HCT116 (cell line): ENCODE measurements at regions not wholly inside any gene's neighbourhood (a gene's known extent, or its start where the extent isn't known, plus 50 kb on each side); places are given as distances from the start of the nearest gene placed in this dataset.

Experiments
- ATAC-seq: fragments of 200-7000 bp; cut with Tn5 transposase; 2 replicates; pipeline ENCODE4 v1.9.1; 2020; ENCODE audit warnings: mild to moderate bottlenecking, moderate library complexity
- BruUV-seq: library from RNA; stranded (reverse); fragments of 400-500 nt; replicated peaks from 2 replicates; lab custom pipeline; 2021; lab: Mats Ljungman, UMichigan
- CTCF ChIA-PET: fragments of 300-600 bp; sonication (Branson Sonifier 250); formaldehyde crosslinking; loops from one replicate; lab custom pipeline; 2021; ENCODE audit warnings: antibody characterized with exemption; lab: Charles Lee
- POLR2A ChIA-PET: fragments of 300-600, 350-600 bp; sonication (Branson Sonifier 250); formaldehyde crosslinking; loops from one replicate; lab custom pipeline; 2021; ENCODE audit warnings: antibody characterized with exemption; lab: Charles Lee
- RAD21 ChIA-PET, 2 experiments: fragments of 300-600 bp; sonication (Branson Sonifier 250); formaldehyde crosslinking; loops; one replicate each; lab custom pipeline; 2023; ENCODE audit warnings: low total read pairs in 2 of 2; ENCODE audit not compliant: uncharacterized antibody in 2 of 2, unreplicated experiment in 2 of 2, low non-redundant PET in 1 of 2; lab: Charles Lee
- DNase-seq: peaks from one replicate; pipeline ENCODE4 v3.0.0-alpha.2; 2010; ENCODE audit warnings: low read depth, low spot score
- H2AFZ ChIP-seq: fragments of 200-600 bp; shearing (Covaris generic), sonication (generic); 2 replicates; pipeline ENCODE4 v1.6.1; 2017; ENCODE audit warnings: low read depth, mixed run types, mixed read lengths, antibody characterized with exemption, low read length; ENCODE audit not compliant: poor library complexity, severe bottlenecking
- H3K27ac ChIP-seq: 2 replicates; pipeline ENCODE4 v1.5.1; 2012; ENCODE audit warnings: low read depth, low read length
- H3K27me3 ChIP-seq: fragments of 200-600 bp; sonication (generic); 2 replicates; pipeline ENCODE4 v1.6.1; 2016; ENCODE audit warnings: mixed run types, low read length, mixed read lengths; ENCODE audit not compliant: insufficient read depth
- H3K36me3 ChIP-seq, 2 experiments: fragments of 200-500 bp in 1 of 2; fragments of 200-600 bp in 1 of 2; sonication (Bioruptor generic) in 1 of 2; sonication (generic) in 1 of 2; 2 replicates each; pipeline versions ENCODE4 v1.5.1 to v1.6.1; 2014 to 2016; ENCODE audit warnings: low read length in 2 of 2, inconsistent platforms in 1 of 2, mixed read lengths in 1 of 2, mixed run types in 1 of 2; ENCODE audit not compliant: insufficient read depth in 2 of 2, control insufficient read depth in 1 of 2
- H3K4me1 ChIP-seq, 2 experiments: fragments of 200-600 bp in 1 of 2; sonication (generic) in 1 of 2; 2 replicates each; pipeline versions ENCODE4 v1.5.1 to v1.6.1; 2012 to 2017; ENCODE audit warnings: low read length in 2 of 2, inconsistent platforms in 1 of 2, mild to moderate bottlenecking in 1 of 2, mixed read lengths in 1 of 2, mixed run types in 1 of 2, moderate library complexity in 1 of 2; ENCODE audit not compliant: insufficient read depth in 2 of 2, control insufficient read depth in 1 of 2
- H3K4me2 ChIP-seq: fragments of 200-600 bp; sonication (generic); 2 replicates; pipeline ENCODE4 v1.6.1; 2017; ENCODE audit warnings: mixed run types, low read length, mixed read lengths
- H3K4me3 ChIP-seq, 2 experiments: fragments of 200-600 bp in 1 of 2; sonication (generic) in 1 of 2; replicated peaks in 1 of 2; 2 replicates each; pipeline ENCODE4 v1.5.1; 2011 to 2016; ENCODE audit warnings: low read length in 2 of 2, control low read depth in 1 of 2, low read depth in 1 of 2, mild to moderate bottlenecking in 1 of 2, mixed read lengths in 1 of 2, mixed run types in 1 of 2
- H3K79me2 ChIP-seq: fragments of 200-600 bp; sonication (generic); 2 replicates; pipeline ENCODE4 v1.6.1; 2017; ENCODE audit warnings: mild to moderate bottlenecking, mixed run types, low read length, moderate library complexity, mixed read lengths; ENCODE audit not compliant: insufficient read depth
- H3K9ac ChIP-seq: fragments of 200-600 bp; sonication (generic); 2 replicates; pipeline ENCODE4 v1.6.1; 2016; ENCODE audit warnings: low read length, mixed read lengths
- H3K9me2 ChIP-seq: fragments of 200-600 bp; sonication (generic), shearing (Covaris generic); 2 replicates; pipeline ENCODE4 v1.6.1; 2017; ENCODE audit warnings: mixed run types, mild to moderate bottlenecking, moderate library complexity; ENCODE audit not compliant: insufficient read depth
- H3K9me3 ChIP-seq, 2 experiments: fragments of 200-500 bp in 1 of 2; fragments of 200-600 bp in 1 of 2; sonication (Bioruptor generic) in 1 of 2; sonication (generic) in 1 of 2; 2 replicates each; pipeline ENCODE4 v1.6.1; 2014 to 2017; ENCODE audit warnings: low read length in 2 of 2, mixed read lengths in 2 of 2, inconsistent platforms in 1 of 2, low read depth in 1 of 2, mild to moderate bottlenecking in 1 of 2, mixed run types in 1 of 2, moderate library complexity in 1 of 2; ENCODE audit not compliant: control insufficient read depth in 1 of 2, insufficient read depth in 1 of 2
- H4K20me1 ChIP-seq: fragments of 200-600 bp; sonication (generic), shearing (Covaris generic); 2 replicates; pipeline ENCODE4 v1.6.1; 2017; ENCODE audit warnings: mixed run types, mild to moderate bottlenecking, moderate library complexity; ENCODE audit not compliant: insufficient read depth
- POLR2A ChIP-seq: IDR thresholded peaks from 2 replicates; pipeline ENCODE4 v1.7.0; 2011; ENCODE audit warnings: borderline replicate concordance; ENCODE audit not compliant: insufficient read depth, insufficient read length; ENCODE audit errors: extremely low read depth
- YY1 ChIP-seq: IDR thresholded peaks from 2 replicates; pipeline ENCODE4 v1.6.1; 2011; ENCODE audit warnings: low read length, low read depth, moderate library complexity, mild to moderate bottlenecking; ENCODE audit not compliant: insufficient replicate concordance; ENCODE audit errors: extremely low read depth
- intact Hi-C: fragments of 100-400 bp; cut with micrococcal nuclease; formaldehyde crosslinking; loops from 2 replicates; pipeline ENCODE4 v1.10.0; 2022
- TF ChIP-seq, protein P1 (sequence below): IDR thresholded peaks from 2 replicates; pipeline ENCODE4 v1.6.1; 2012; ENCODE audit warnings: low read depth
- TF ChIP-seq, protein P2 (sequence below), 3 experiments: fragments of 200-600 bp in 1 of 3; sonication (generic) in 1 of 3; IDR thresholded peaks in 2 of 3; conservative IDR thresholded peaks in 1 of 3; 2 replicates each; pipeline ENCODE4 v1.5.1; 2012 to 2017; ENCODE audit warnings: low read depth in 2 of 3, low read length in 2 of 3, antibody characterized with exemption in 1 of 3, borderline replicate concordance in 1 of 3, control low read depth in 1 of 3, mild to moderate bottlenecking in 1 of 3, mixed read lengths in 1 of 3, mixed run types in 1 of 3, moderate library complexity in 1 of 3; ENCODE audit not compliant: insufficient read depth in 1 of 3

DNA sequence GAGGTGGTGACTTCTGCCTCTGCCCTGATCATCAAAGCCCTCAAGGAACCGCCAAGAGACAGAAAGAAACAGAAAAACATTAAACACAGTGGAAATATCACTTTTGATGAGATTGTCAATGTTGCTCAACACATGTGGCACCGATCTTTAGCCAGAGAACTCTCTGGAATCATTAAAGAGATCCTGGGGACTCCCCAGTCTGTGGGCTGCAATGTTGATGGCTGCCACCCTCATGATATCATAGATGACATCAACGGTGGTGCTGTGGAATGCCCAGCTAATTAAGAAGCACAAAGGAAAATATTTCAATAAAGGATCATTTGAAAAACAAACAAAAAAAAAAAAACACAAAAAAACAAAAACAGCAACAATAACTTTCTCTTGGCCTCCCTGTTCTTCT, 59.5 kb upstream of the TOMM7 start:
- TF ChIP-seq, protein P1, sequence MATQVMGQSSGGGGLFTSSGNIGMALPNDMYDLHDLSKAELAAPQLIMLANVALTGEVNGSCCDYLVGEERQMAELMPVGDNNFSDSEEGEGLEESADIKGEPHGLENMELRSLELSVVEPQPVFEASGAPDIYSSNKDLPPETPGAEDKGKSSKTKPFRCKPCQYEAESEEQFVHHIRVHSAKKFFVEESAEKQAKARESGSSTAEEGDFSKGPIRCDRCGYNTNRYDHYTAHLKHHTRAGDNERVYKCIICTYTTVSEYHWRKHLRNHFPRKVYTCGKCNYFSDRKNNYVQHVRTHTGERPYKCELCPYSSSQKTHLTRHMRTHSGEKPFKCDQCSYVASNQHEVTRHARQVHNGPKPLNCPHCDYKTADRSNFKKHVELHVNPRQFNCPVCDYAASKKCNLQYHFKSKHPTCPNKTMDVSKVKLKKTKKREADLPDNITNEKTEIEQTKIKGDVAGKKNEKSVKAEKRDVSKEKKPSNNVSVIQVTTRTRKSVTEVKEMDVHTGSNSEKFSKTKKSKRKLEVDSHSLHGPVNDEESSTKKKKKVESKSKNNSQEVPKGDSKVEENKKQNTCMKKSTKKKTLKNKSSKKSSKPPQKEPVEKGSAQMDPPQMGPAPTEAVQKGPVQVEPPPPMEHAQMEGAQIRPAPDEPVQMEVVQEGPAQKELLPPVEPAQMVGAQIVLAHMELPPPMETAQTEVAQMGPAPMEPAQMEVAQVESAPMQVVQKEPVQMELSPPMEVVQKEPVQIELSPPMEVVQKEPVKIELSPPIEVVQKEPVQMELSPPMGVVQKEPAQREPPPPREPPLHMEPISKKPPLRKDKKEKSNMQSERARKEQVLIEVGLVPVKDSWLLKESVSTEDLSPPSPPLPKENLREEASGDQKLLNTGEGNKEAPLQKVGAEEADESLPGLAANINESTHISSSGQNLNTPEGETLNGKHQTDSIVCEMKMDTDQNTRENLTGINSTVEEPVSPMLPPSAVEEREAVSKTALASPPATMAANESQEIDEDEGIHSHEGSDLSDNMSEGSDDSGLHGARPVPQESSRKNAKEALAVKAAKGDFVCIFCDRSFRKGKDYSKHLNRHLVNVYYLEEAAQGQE = no peak
- no peak for TF ChIP-seq POLR2A
- TF ChIP-seq, protein P2, sequence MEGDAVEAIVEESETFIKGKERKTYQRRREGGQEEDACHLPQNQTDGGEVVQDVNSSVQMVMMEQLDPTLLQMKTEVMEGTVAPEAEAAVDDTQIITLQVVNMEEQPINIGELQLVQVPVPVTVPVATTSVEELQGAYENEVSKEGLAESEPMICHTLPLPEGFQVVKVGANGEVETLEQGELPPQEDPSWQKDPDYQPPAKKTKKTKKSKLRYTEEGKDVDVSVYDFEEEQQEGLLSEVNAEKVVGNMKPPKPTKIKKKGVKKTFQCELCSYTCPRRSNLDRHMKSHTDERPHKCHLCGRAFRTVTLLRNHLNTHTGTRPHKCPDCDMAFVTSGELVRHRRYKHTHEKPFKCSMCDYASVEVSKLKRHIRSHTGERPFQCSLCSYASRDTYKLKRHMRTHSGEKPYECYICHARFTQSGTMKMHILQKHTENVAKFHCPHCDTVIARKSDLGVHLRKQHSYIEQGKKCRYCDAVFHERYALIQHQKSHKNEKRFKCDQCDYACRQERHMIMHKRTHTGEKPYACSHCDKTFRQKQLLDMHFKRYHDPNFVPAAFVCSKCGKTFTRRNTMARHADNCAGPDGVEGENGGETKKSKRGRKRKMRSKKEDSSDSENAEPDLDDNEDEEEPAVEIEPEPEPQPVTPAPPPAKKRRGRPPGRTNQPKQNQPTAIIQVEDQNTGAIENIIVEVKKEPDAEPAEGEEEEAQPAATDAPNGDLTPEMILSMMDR (IDR thresholded peaks at IDR 0.05 in 2 of 3, conservative IDR thresholded peaks at IDR 0.05 in 1 of 3; ENCODE audit: borderline replicate concordance in 1 of 3, insufficient read depth in 1 of 3, low read depth in 2 of 3, low read length in 2 of 3) = no peak
- TF ChIP-seq YY1 = no peak
- H3K4me2 ChIP-seq = no peak overlapping the region
- RAD21 ChIA-PET = no interaction called here
- no peak overlapping the region for H3K4me3 ChIP-seq
- ATAC-seq (no peak), DNase-seq (no peak)
- no peak overlapping the region for H3K9ac ChIP-seq
- H4K20me1 ChIP-seq = no peaks in the 10 kb centered on the region
- no peak overlapping the region for H3K27ac ChIP-seq
- H2AFZ ChIP-seq = no peak overlapping the region
- CTCF ChIA-PET = no interaction called here
- H3K79me2 ChIP-seq = no peaks in the 10 kb centered on the region
- POLR2A ChIA-PET = no interaction called here
- no peaks in the 10 kb centered on the region for H3K27me3 ChIP-seq
- H3K9me2 ChIP-seq = no peaks in the 10 kb centered on the region
- intact Hi-C loops = no loop called here
- H3K4me1 ChIP-seq = no peaks in the 10 kb centered on the region
- no peaks in the 10 kb centered on the region for H3K9me3 ChIP-seq
- H3K36me3 ChIP-seq = no peaks in the 10 kb centered on the region
- no TSS peak for BruUV-seq
